ENCODE measurements at regions not wholly inside any gene's neighbourhood (a gene's known extent, or its start where the extent isn't known, plus 50 kb on each side); places are given as distances from the start of the nearest gene placed in this dataset.
"Not testable (repeated sequence)": the region's sequence is repeated elsewhere in the genome, so short reads cannot be mapped to it uniquely, and the experiment has no call there.

- DNase-seq = no peak
Observed at GRCh38 chr14:99006276-99006675, 265.7 kb downstream of the BCL11B start.

- DNase-seq = no peak
Observed at GRCh38 chr14:99007795-99008194, 264.2 kb downstream of the BCL11B start.

- DNase-seq = no peak
Observed at GRCh38 chr14:99009871-99010270, 262.1 kb downstream of the BCL11B start.

GRCh38 chr14:99011385-99011784, 260.6 kb downstream of the BCL11B start:
- no peak for DNase-seq

DNA sequence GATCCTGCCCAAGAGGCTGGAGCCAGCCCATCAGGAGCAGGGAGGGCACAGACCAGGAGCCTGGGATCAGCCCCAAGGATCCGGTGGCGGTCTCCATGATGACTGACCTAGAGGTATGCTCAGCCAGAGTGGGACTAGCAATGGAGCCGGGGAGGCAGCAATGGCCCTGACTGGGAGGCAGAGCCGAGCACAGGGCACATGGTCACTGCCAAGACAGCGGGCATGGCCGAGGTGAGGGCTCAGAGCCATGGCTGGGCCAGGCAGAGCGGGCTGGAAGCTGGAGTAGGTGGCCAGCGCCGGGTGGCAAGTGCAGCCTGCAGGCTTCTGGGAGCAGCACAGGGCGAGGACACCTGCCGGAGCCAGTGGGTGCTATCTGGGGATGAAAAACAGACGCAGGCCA, 259.3 kb downstream of the BCL11B start:
- DNase-seq = no peak

- no peak for DNase-seq
Observed at GRCh38 chr14:99015833-99016232, 256.2 kb downstream of the BCL11B start.

- DNase-seq = no peak
Observed at GRCh38 chr14:99023371-99023770, 248.6 kb downstream of the BCL11B start.

GRCh38 chr14:99024926-99025325, 247.1 kb downstream of the BCL11B start:
- no peak for DNase-seq

DNA sequence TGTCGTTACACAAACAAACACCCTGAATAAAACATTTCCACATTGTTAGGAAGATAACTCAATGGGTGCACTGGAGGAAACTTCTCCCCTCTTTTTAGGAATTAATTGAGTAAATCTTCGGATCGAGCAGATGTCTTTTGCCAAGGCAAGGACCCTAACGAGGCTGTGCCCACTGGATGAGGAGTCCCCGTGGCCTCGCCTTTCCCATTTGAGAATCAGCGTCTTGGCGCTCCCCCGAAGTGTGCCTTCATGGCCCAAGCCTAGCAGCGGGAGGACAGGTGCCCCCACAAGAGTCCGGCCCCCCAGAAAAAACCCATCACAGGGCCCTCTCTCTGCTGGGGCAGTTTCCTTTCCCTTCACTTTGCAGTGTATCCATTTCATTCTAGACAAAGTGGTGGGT, 246.6 kb downstream of the BCL11B start:
- DNase-seq = no peak

DNA sequence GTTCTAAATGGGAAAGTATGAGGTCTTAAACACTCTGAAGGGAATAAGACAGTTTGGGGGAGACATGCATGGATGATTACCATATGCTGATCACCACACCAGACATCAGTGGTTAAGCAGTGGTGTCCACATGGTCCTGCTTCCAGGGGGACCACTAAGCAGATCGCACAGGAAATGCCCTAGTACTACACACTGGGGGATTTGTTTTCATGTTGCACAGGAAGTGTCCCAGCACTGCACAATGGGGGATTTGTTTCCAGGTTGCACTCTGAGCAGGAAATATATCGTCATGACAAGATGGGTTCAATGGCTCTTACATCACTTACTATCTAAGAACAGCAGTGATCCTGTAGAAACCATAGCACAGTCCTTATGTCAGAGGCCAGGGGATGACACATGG, 245.5 kb downstream of the BCL11B start:
- no peak for DNase-seq

- no peak for DNase-seq
Observed at GRCh38 chr14:99028041-99028440, 244.0 kb downstream of the BCL11B start.

DNA sequence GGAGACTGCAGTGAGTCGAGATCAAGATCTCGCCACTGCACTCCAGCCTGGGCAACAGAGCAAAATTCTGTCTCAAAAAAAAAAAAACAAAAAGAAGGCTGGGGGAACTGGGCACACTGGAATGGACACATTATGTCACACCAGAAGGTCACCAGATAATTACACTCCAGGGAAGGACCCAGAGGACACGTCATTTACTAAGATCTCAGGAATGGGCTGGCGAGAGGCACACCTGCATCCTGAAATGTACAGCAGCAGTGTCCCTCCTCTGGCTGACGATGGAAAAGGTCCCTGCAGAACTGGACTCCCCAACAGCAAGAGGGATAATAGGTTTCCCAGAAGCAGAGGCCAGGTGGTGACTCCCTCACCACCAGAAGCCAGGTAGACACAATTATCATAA, 243.5 kb downstream of the BCL11B start:
- no peak for DNase-seq

GRCh38 chr14:99029145-99029915, 242.7 kb downstream of the BCL11B start:
- no peak for DNase-seq

DNA sequence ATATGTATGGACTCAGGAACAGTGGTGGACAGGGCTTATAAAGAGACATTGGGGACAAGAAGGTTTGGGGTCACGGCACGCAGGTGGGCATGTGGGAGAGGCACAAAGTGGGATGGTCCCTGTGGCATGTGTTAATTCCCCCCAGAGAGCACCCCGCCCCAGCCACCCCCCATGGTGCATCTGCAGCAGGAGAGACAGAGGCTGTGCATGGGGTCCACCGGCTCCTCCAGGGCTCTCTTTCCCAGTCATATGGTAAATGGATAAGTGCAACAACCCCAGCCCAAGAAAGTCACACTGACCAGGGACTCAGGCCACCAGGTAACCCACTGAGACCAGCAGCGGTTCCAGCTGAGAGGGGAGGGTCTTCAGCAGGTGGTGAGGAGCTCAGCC, 242.1 kb downstream of the BCL11B start:
- DNase-seq = no peak

DNA sequence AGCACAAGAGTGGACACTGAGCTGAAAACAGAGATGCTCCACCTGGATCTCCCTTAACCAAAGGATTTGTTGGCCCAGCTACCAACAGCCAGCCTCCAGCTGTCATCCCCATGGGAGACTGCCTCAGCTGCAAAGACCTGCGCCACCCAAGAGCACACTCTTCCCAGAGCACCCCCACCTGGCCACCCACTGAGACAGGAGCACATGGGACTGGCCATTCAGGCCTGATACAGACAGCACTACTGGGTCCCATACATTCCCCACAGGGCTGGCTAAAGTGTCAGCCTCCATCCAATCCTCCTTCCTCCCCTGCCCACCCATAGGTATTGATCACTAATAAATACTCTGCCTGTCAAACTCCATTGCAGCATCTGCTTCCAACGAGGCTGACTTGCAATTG, 241.5 kb downstream of the BCL11B start:
- DNase-seq = no peak

- DNase-seq = no peak
Observed at GRCh38 chr14:99032759-99033158, 239.2 kb downstream of the BCL11B start.

- DNase-seq = no peak
Observed at GRCh38 chr14:99033951-99034350, 238.0 kb downstream of the BCL11B start.

- DNase-seq = no peak
Observed at GRCh38 chr14:99034711-99035171, 237.3 kb downstream of the BCL11B start.

GRCh38 chr14:99035268-99035667, 236.7 kb downstream of the BCL11B start:
- peak; percentile 7 for DNase-seq

GRCh38 chr14:99035712-99036610, 236.0 kb downstream of the BCL11B start:
- DNase-seq = no peak

GRCh38 chr14:99036611-99037293, 235.2 kb downstream of the BCL11B start:
- DNase-seq = no peak

DNA sequence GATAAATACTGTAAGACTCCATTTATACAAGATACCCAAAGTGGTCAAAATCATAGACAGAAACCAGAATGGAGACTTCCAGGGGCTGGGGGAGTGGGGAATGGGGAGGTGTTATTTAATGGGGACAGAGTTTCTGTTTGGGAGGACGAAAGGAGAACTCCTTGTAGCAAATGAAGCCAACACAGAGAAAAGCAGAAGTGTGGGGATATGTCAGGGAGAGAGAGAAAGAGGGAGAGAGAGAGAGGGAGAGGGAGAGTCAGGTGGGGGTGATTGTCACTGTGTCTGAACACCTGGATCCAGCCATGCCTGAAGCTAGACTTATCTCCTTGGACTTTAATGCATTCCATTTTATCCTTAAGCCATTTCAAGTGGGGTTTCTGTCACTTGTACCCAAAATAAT, 234.7 kb downstream of the BCL11B start:
- DNase-seq = not testable (repeated sequence)

GRCh38 chr14:99037777-99038430, 234.1 kb downstream of the BCL11B start:
- no peak for DNase-seq
